ENCODE measurements at regions not wholly inside any gene's neighbourhood (a gene's known extent, or its start where the extent isn't known, plus 50 kb on each side); places are given as distances from the start of the nearest gene placed in this dataset.
"Not testable (repeated sequence)": the region's sequence is repeated elsewhere in the genome, so short reads cannot be mapped to it uniquely, and the experiment has no call there.

DNA sequence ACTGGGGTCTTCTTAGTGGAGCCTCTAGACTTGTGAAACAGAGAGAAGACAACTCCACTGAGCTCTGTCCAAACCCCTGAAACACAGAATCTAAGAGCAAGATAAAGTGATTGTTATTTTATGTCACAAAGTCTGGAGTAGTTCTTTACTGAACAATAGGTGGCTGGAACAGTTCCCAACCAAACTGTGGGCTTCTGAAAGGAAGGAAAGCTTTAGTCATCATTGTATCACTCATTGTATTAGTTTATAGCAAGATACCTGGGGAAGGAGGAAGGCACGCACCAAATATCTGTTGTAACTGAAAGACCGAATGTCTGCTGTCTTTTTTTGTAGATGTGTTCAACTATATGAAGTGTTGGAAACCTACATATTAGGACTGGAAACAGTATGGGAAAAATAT lies 284.9 kb upstream of the TBX18 start:
- CTCF ChIA-PET: no interaction called here
- H3K4me3 ChIP-seq (ENCODE audit: low read length): no peak overlapping the region
- H3K4me3 Mint-ChIP-seq: no peak overlapping the region
- H3K9me3 Mint-ChIP-seq: no peaks in the 10 kb centered on the region
- H3K27ac ChIP-seq (ENCODE audit: low read depth in 1 of 2, low read length in 2 of 2): no peak overlapping the region
- no peak overlapping the region for H3K27ac Mint-ChIP-seq
- POLR2A ChIA-PET: no interaction called here
- H3K36me3 ChIP-seq (ENCODE audit: insufficient read depth, low read length): no peaks in the 10 kb centered on the region
- ATAC-seq (ENCODE audit: poor library complexity): no peak
- no peak for DNase-seq
- no peaks in the 10 kb centered on the region for H3K4me1 Mint-ChIP-seq (ENCODE audit: low read depth)
- intact Hi-C loops (cut with DNase I, micrococcal nuclease): no loop called here
- H3K4me1 ChIP-seq (ENCODE audit: insufficient read depth, low read length): no peaks in the 10 kb centered on the region
- H3K27me3 Mint-ChIP-seq: no peaks in the 10 kb centered on the region
- H3K9me3 ChIP-seq (ENCODE audit: control insufficient read depth in 1 of 2, insufficient read depth in 1 of 2, low read length in 2 of 2): no peaks in the 10 kb centered on the region
- TF ChIP-seq, protein P1, sequence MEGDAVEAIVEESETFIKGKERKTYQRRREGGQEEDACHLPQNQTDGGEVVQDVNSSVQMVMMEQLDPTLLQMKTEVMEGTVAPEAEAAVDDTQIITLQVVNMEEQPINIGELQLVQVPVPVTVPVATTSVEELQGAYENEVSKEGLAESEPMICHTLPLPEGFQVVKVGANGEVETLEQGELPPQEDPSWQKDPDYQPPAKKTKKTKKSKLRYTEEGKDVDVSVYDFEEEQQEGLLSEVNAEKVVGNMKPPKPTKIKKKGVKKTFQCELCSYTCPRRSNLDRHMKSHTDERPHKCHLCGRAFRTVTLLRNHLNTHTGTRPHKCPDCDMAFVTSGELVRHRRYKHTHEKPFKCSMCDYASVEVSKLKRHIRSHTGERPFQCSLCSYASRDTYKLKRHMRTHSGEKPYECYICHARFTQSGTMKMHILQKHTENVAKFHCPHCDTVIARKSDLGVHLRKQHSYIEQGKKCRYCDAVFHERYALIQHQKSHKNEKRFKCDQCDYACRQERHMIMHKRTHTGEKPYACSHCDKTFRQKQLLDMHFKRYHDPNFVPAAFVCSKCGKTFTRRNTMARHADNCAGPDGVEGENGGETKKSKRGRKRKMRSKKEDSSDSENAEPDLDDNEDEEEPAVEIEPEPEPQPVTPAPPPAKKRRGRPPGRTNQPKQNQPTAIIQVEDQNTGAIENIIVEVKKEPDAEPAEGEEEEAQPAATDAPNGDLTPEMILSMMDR (IDR thresholded peaks at IDR 0.05): no peak
- no peaks in the 10 kb centered on the region for H3K27me3 ChIP-seq (ENCODE audit: control insufficient read depth in 1 of 2, insufficient read depth in 2 of 2, low read length in 2 of 2)
- H3K36me3 Mint-ChIP-seq (ENCODE audit: low read depth): no peaks in the 10 kb centered on the region

GRCh38 chr6:85047818-85048217 lies 283.4 kb upstream of the TBX18 start:
- no peaks in the 10 kb centered on the region for H3K9me3 ChIP-seq (ENCODE audit: control insufficient read depth in 1 of 2, insufficient read depth in 1 of 2, low read length in 2 of 2)
- no peak overlapping the region for H3K27ac ChIP-seq (ENCODE audit: low read depth in 1 of 2, low read length in 2 of 2)
- H3K4me1 ChIP-seq (ENCODE audit: insufficient read depth, low read length): no peaks in the 10 kb centered on the region
- Mint-ChIP-seq H3K4me3 (no peak overlapping the region), H3K4me1 (ENCODE audit: low read depth) (no peaks in the 10 kb centered on the region), H3K9me3 (no peaks in the 10 kb centered on the region), H3K36me3 (ENCODE audit: low read depth) (no peaks in the 10 kb centered on the region), H3K27me3 (no peaks in the 10 kb centered on the region), H3K27ac (no peak overlapping the region)
- no peaks in the 10 kb centered on the region for H3K27me3 ChIP-seq (ENCODE audit: control insufficient read depth in 1 of 2, insufficient read depth in 2 of 2, low read length in 2 of 2)
- ChIA-PET CTCF (no interaction called here), POLR2A (no interaction called here)
- no peaks in the 10 kb centered on the region for H3K36me3 ChIP-seq (ENCODE audit: insufficient read depth, low read length)
- no peak overlapping the region for H3K4me3 ChIP-seq (ENCODE audit: low read length)
- ATAC-seq (ENCODE audit: poor library complexity) (no peak), DNase-seq (no peak)
- intact Hi-C loops (cut with DNase I, micrococcal nuclease): no loop called here
- TF ChIP-seq, protein P1 (IDR thresholded peaks at IDR 0.05): no peak

DNA sequence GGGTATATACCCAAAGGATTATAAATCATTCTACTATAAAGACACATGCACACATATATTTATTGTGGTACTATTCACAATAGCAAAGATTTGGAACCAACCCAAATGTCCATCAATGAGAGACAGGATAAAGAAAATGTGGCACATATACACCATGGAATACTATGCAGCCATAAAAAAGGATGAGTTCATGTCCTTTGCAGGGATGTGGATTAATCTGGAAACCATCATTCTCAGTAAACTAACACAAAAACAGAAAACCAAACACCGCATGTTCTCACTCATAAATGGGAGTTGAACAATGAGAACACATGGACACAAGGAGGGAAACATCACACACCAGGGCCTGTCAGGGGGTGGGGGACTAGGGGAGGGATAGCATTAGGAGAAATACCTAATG lies 281.4 kb upstream of the TBX18 start:
- H3K9me3 ChIP-seq (ENCODE audit: control insufficient read depth in 1 of 2, insufficient read depth in 1 of 2, low read length in 2 of 2); intact Hi-C loops (cut with DNase I, micrococcal nuclease); H3K4me1 ChIP-seq (ENCODE audit: insufficient read depth, low read length); H3K9me3 Mint-ChIP-seq; H3K36me3 Mint-ChIP-seq (ENCODE audit: low read depth); DNase-seq; CTCF ChIA-PET; H3K27ac ChIP-seq (ENCODE audit: low read depth in 1 of 2, low read length in 2 of 2); POLR2A ChIA-PET; ATAC-seq (ENCODE audit: poor library complexity); H3K4me1 Mint-ChIP-seq (ENCODE audit: low read depth); H3K27me3 Mint-ChIP-seq; H3K36me3 ChIP-seq (ENCODE audit: insufficient read depth, low read length); H3K27me3 ChIP-seq (ENCODE audit: control insufficient read depth in 1 of 2, insufficient read depth in 2 of 2, low read length in 2 of 2); H3K4me3 Mint-ChIP-seq; H3K27ac Mint-ChIP-seq; H3K4me3 ChIP-seq (ENCODE audit: low read length): not testable (repeated sequence)

DNA sequence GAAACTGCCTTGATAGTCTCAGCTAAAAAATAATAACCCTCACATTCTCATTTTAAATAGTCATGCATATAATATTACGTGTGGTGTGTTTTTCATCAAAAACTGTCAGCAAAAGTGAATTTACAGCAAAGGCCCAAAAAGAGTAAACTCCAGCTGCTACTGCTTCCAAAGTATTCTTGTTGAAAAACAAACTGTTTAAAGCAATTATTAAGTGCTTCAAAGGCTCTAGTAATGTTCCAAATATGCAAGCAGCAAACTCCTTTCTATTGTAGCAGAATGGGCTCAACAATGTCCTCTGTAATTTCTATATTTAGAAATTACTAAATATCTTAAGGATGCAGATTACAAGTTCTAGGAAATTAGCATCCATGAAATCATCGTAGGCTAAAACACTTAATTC lies 280.0 kb upstream of the TBX18 start:
- CTCF ChIA-PET: no interaction called here
- POLR2A ChIA-PET: no interaction called here
- Histone ChIP-seq H3K27me3 (ENCODE audit: control insufficient read depth in 1 of 2, insufficient read depth in 2 of 2, low read length in 2 of 2) (no peaks in the 10 kb centered on the region), H3K4me3 (ENCODE audit: low read length) (no peak overlapping the region), H3K9me3 (ENCODE audit: control insufficient read depth in 1 of 2, insufficient read depth in 1 of 2, low read length in 2 of 2) (no peaks in the 10 kb centered on the region), H3K36me3 (ENCODE audit: insufficient read depth, low read length) (no peaks in the 10 kb centered on the region), H3K4me1 (ENCODE audit: insufficient read depth, low read length) (no peaks in the 10 kb centered on the region), H3K27ac (ENCODE audit: low read depth in 1 of 2, low read length in 2 of 2) (no peak overlapping the region)
- H3K27ac Mint-ChIP-seq: no peak overlapping the region
- no peak overlapping the region for H3K4me3 Mint-ChIP-seq
- no peaks in the 10 kb centered on the region for H3K4me1 Mint-ChIP-seq (ENCODE audit: low read depth)
- TF ChIP-seq, protein P1 (IDR thresholded peaks at IDR 0.05): no peak
- intact Hi-C loops (cut with DNase I, micrococcal nuclease): no loop called here
- DNase-seq (no peak), ATAC-seq (ENCODE audit: poor library complexity) (no peak)
- no peaks in the 10 kb centered on the region for H3K9me3 Mint-ChIP-seq
- no peaks in the 10 kb centered on the region for H3K36me3 Mint-ChIP-seq (ENCODE audit: low read depth)
- H3K27me3 Mint-ChIP-seq: no peaks in the 10 kb centered on the region

All from CD4-positive, alpha-beta T cell (primary cell).